GM12892 (cell line): ENCODE measurements at regions not wholly inside any gene's neighbourhood (a gene's known extent, or its start where the extent isn't known, plus 50 kb on each side); places are given as distances from the start of the nearest gene placed in this dataset.

ENCODE experiments used
- POLR2A ChIP-seq: IDR thresholded peaks from 2 replicates; pipeline ENCODE4 v1.6.1; 2011; ENCODE audit warnings: low read depth, low read length, control low read depth
- POLR2AphosphoS5 ChIP-seq: IDR thresholded peaks from 2 replicates; pipeline ENCODE4 v1.6.1; 2011; ENCODE audit warnings: low read depth, low read length, control low read depth
- TAF1 ChIP-seq: IDR thresholded peaks from 2 replicates; pipeline ENCODE4 v1.6.1; 2011; ENCODE audit warnings: low read depth, mild to moderate bottlenecking, control low read depth, low read length, borderline replicate concordance

- TF ChIP-seq POLR2A (no peak), POLR2AphosphoS5 (no peak), TAF1 (no peak)
These were observed 146.0 kb upstream of the STEAP4 start for GRCh38 chr7:88452646-88453045.
